SH-SY5Y (cell line): ENCODE measurements at regions not wholly inside any gene's neighbourhood (a gene's known extent, or its start where the extent isn't known, plus 50 kb on each side); places are given as distances from the start of the nearest gene placed in this dataset.

Source experiments
- GATA2 ChIP-seq: IDR thresholded peaks from 2 replicates; pipeline ENCODE4 v1.6.1; 2011; ENCODE audit warnings: mild to moderate bottlenecking, low read depth, low read length
- GATA3 ChIP-seq: IDR thresholded peaks from 2 replicates; pipeline ENCODE4 v1.6.1; 2011; ENCODE audit warnings: low read depth, mild to moderate bottlenecking, low read length, moderate library complexity

GRCh38 chrX:25701876-25702275, 436.3 kb upstream of the MAGEB18 start:
- no peak for TF ChIP-seq GATA3
- no peak for TF ChIP-seq GATA2

GRCh38 chrX:25717122-25717521, 421.0 kb upstream of the MAGEB18 start:
- no peak for TF ChIP-seq GATA2

- TF ChIP-seq GATA2 (no peak), GATA3 (no peak)
These were observed 416.6 kb upstream of the MAGEB18 start for GRCh38 chrX:25721564-25721963.

- TF ChIP-seq GATA2 (no peak), GATA3 (no peak)
These were observed 411.6 kb upstream of the MAGEB18 start for GRCh38 chrX:25726539-25726938.

GRCh38 chrX:25733148-25733547, 405.0 kb upstream of the MAGEB18 start:
- TF ChIP-seq GATA3 (no peak), GATA2 (no peak)

GRCh38 chrX:25737540-25737939, 400.6 kb upstream of the MAGEB18 start:
- peak; percentile 59 for TF ChIP-seq GATA2
- peak; percentile 68 for TF ChIP-seq GATA3

GRCh38 chrX:25742334-25742733, 395.8 kb upstream of the MAGEB18 start:
- TF ChIP-seq GATA3 (no peak), GATA2 (no peak)

- TF ChIP-seq GATA2 (no peak), GATA3 (no peak)
These were observed 383.7 kb upstream of the MAGEB18 start for GRCh38 chrX:25754399-25754798.

- no peak for TF ChIP-seq GATA3
- no peak for TF ChIP-seq GATA2
These were observed 382.9 kb upstream of the MAGEB18 start for GRCh38 chrX:25755194-25755593.

- no peak for TF ChIP-seq GATA2
- no peak for TF ChIP-seq GATA3
These were observed 375.5 kb upstream of the MAGEB18 start for GRCh38 chrX:25762656-25763055.

- TF ChIP-seq GATA2 (no peak), GATA3 (no peak)
These were observed 332.4 kb upstream of the MAGEB18 start for GRCh38 chrX:25805744-25806143.

- TF ChIP-seq GATA2, result no peak
- no peak for TF ChIP-seq GATA3
These were observed 331.1 kb upstream of the MAGEB18 start for GRCh38 chrX:25807022-25807421.

GRCh38 chrX:25810202-25810601, 327.9 kb upstream of the MAGEB18 start:
- TF ChIP-seq GATA2 (no peak), GATA3 (no peak)

GRCh38 chrX:25819879-25820278, 318.3 kb upstream of the MAGEB18 start:
- TF ChIP-seq GATA3, result no peak
- no peak for TF ChIP-seq GATA2

GRCh38 chrX:25851141-25851540, 287.0 kb upstream of the MAGEB18 start:
- TF ChIP-seq GATA2 (0 out of 2 replicates have a peak, but pooled peaks have one; percentile 13), GATA3 (no peak)

- TF ChIP-seq GATA2 (no peak), GATA3 (no peak)
These were observed 285.1 kb upstream of the MAGEB18 start for GRCh38 chrX:25853002-25853479.

GRCh38 chrX:25858273-25858880, 279.8 kb upstream of the MAGEB18 start:
- TF ChIP-seq GATA3 (no peak), GATA2 (no peak)
